Spleen (tissue), 11 donors: ENCODE measurements at regions not wholly inside any gene's neighbourhood (a gene's known extent, or its start where the extent isn't known, plus 50 kb on each side); places are given as distances from the start of the nearest gene placed in this dataset.
"Not testable (repeated sequence)": the region's sequence is repeated elsewhere in the genome, so short reads cannot be mapped to it uniquely, and the experiment has no call there.

ENCODE experiments used
- DNase-seq: peaks from one replicate; pipeline ENCODE4 v3.0.0-alpha.2; 2020
- H3K27ac ChIP-seq, 8 donors: fragments of 200-600 bp; sonication (generic) in 7 of 8; 1 replicate in 4 of 8; 2 replicates in 4 of 8; pipeline versions ENCODE4 v1.5.0 to v1.8.0; 2016 to 2021; ENCODE audit warnings: inconsistent platforms in 4 of 8, mild to moderate bottlenecking in 4 of 8, moderate library complexity in 1 of 8
- H3K27me3 ChIP-seq, 7 donors: fragments of 200-600 bp; sonication (generic) in 6 of 7; replicated peaks in 1 of 7; 1 replicate in 4 of 7; 2 replicates in 3 of 7; pipeline versions ENCODE4 v1.5.0 to v1.8.0; 2016 to 2021; ENCODE audit warnings: inconsistent platforms in 3 of 7, mild to moderate bottlenecking in 1 of 7
- H3K36me3 ChIP-seq, 6 donors: fragments of 200-600 bp; sonication (generic) in 5 of 6; 1 replicate in 4 of 6; 2 replicates in 2 of 6; pipeline versions ENCODE4 v1.5.0 to v1.8.0; 2016 to 2021; ENCODE audit warnings: inconsistent platforms in 2 of 6
- H3K4me1 ChIP-seq, 6 donors: fragments of 200-600 bp; sonication (generic) in 5 of 6; 1 replicate in 3 of 6; 2 replicates in 3 of 6; pipeline versions ENCODE4 v1.5.0 to v1.8.0; 2016 to 2021; ENCODE audit warnings: inconsistent platforms in 3 of 6
- H3K4me3 ChIP-seq, 8 donors: fragments of 200-600 bp; sonication (generic) in 7 of 8; 1 replicate in 4 of 8; 2 replicates in 4 of 8; pipeline versions ENCODE4 v1.5.0 to v1.8.0; 2016 to 2021; ENCODE audit warnings: inconsistent platforms in 4 of 8, mild to moderate bottlenecking in 4 of 8, moderate library complexity in 2 of 8
- H3K9me3 ChIP-seq, 8 donors: fragments of 200-600 bp; sonication (generic) in 7 of 8; 1 replicate in 4 of 8; 2 replicates in 4 of 8; pipeline versions ENCODE4 v1.5.0 to v1.8.0; 2016 to 2021; ENCODE audit warnings: inconsistent platforms in 4 of 8
- POLR2A ChIP-seq, 3 donors: fragments of 450-650 bp; IDR thresholded peaks; one replicate each; pipeline ENCODE4 v1.5.1; 2017; ENCODE audit warnings: antibody characterized with exemption in 3 of 3, mild to moderate bottlenecking in 1 of 3
- POLR2AphosphoS5 ChIP-seq, 3 donors: sonication (generic); formaldehyde crosslinking; IDR thresholded peaks; one replicate each; pipeline ENCODE4 v1.5.1; 2017; ENCODE audit warnings: antibody characterized with exemption in 3 of 3
- WGBS, 5 donors: extraction: QIAGEN DNeasy Blood & Tissue Kit in 3 of 5; methylation state at CpG; one replicate each; pipeline versions ENCODE4 v1.1.5 to v1.1.7; 2013 to 2018; 5-methylcytosine and 5-hydroxymethylcytosine counted together
- intact Hi-C: fragments of 100-400 bp; cut with DNase I; formaldehyde crosslinking; loops from one replicate; pipeline ENCODE4 v1.15.0; 2023; ENCODE audit warnings: low total_unique reads
- TF ChIP-seq, protein P1 (sequence below), 11 experiments: fragments of 200-600 bp in 7 of 11; fragments of 450-650 bp in 4 of 11; sonication (generic) in 4 of 11; IDR thresholded peaks in 8 of 11; conservative IDR thresholded peaks in 3 of 11; 1 replicate in 7 of 11; 2 replicates in 4 of 11; pipeline versions ENCODE4 v1.4.0 to v1.8.0; 2016 to 2021; ENCODE audit warnings: antibody characterized with exemption in 11 of 11, inconsistent platforms in 4 of 11, mild to moderate bottlenecking in 1 of 11
- donor health status: healthy with polysubstance abuse.
- donor health status: DM: no; HTN: no; CAD: no; lungs with moderate emphysema.
- donor health status: DM: no; HTN: no; CAD: no.
- donor health status: Bipolar disorder and iron deficiency.
- donor health status: healthy.
- donor health status: DM: no; HTN: no; CAD: no.
- donor health status: DM: yes; HTN: yes; CAD: no.

GRCh38 chr17:16877099-16877498 is 94.8 kb downstream of the TNFRSF13B start:
- peaks cover 0 to 7% (median 0%) of the 10 kb centered on the region in 8 donors for H3K9me3 ChIP-seq
- no peaks in the 10 kb centered on the region for H3K4me1 ChIP-seq
- H3K36me3 ChIP-seq = no peaks in the 10 kb centered on the region
- intact Hi-C loops = no loop called here
- WGBS, 5 donors = 57 to 87% (median 67%) methylated on average over 1 of the region's 1 CpG
- no peak overlapping the region for H3K4me3 ChIP-seq
- H3K27me3 ChIP-seq = peaks cover 0 to 25% (median 0%) of the 10 kb centered on the region in 7 donors
- H3K27ac ChIP-seq = no peak overlapping the region
- DNase-seq = peak; percentile 3
- TF ChIP-seq POLR2AphosphoS5 (IDR thresholded peaks at IDR 0.05) (no peak), POLR2A (IDR thresholded peaks at IDR 0.05) (no peak)
- TF ChIP-seq, protein P1, sequence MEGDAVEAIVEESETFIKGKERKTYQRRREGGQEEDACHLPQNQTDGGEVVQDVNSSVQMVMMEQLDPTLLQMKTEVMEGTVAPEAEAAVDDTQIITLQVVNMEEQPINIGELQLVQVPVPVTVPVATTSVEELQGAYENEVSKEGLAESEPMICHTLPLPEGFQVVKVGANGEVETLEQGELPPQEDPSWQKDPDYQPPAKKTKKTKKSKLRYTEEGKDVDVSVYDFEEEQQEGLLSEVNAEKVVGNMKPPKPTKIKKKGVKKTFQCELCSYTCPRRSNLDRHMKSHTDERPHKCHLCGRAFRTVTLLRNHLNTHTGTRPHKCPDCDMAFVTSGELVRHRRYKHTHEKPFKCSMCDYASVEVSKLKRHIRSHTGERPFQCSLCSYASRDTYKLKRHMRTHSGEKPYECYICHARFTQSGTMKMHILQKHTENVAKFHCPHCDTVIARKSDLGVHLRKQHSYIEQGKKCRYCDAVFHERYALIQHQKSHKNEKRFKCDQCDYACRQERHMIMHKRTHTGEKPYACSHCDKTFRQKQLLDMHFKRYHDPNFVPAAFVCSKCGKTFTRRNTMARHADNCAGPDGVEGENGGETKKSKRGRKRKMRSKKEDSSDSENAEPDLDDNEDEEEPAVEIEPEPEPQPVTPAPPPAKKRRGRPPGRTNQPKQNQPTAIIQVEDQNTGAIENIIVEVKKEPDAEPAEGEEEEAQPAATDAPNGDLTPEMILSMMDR (IDR thresholded peaks at IDR 0.05 in 8 of 11, conservative IDR thresholded peaks at IDR 0.05 in 3 of 11) = no peak

DNA sequence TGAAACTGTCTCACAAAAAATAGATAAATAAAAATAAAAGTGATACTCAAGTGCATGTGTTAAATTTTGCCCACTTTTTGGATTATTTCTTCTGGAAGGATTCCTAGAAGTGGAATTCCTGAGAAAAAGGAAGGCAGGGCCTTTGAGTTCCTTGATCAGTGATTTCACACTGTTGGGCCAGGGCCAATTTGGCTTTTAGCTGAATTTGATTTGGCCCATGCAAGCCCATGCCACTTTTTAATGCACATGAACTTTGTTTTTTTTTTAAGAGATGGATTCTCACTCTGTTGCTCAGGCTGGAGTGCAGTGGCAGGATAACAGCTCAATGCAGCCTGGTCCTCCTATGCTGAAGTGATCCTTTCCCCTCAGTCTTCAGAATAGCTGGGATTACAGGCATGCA is 96.3 kb downstream of the TNFRSF13B start:
- peaks cover 0 to 7% (median 0%) of the 10 kb centered on the region in 8 donors for H3K9me3 ChIP-seq
- H3K4me3 ChIP-seq = no peak overlapping the region
- peaks cover 0 to 17% (median 0%) of the 10 kb centered on the region in 7 donors for H3K27me3 ChIP-seq
- no peak overlapping the region for H3K27ac ChIP-seq
- no peaks in the 10 kb centered on the region for H3K4me1 ChIP-seq
- DNase-seq = no peak
- no peaks in the 10 kb centered on the region for H3K36me3 ChIP-seq
- TF ChIP-seq, protein P1 (IDR thresholded peaks at IDR 0.05 in 8 of 11, conservative IDR thresholded peaks at IDR 0.05 in 3 of 11) = no peak
- TF ChIP-seq POLR2A (IDR thresholded peaks at IDR 0.05) (no peak), POLR2AphosphoS5 (IDR thresholded peaks at IDR 0.05) (no peak)
- intact Hi-C loops = no loop called here

DNA sequence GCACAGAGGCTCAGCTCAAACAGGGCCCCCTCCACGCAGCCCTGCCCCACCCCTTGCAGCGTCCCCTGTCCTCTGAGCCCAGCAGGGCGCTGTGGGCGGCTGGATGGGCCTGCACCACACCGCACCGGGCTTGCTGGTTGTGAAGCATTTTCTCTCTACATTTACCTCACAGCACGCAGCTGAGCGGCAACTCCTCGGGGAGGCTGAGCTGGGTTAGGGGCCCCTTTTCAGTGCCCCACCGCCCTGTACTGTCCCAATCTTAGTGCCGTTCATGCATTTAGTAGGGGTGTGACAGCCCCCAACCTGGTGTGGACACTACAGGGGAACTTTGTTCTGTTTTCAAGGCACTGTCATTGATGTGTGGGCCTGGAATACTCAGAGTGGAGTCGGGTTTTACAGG is 97.7 kb downstream of the TNFRSF13B start:
- H3K27me3 ChIP-seq, H3K27ac ChIP-seq, H3K4me1 ChIP-seq, H3K36me3 ChIP-seq, H3K4me3 ChIP-seq, intact Hi-C loops, H3K9me3 ChIP-seq: not testable (repeated sequence)
- WGBS, 5 donors = 75 to 95% (median 85%) methylated on average over 10 to 12 of the region's 12 CpGs
- DNase-seq = peak; percentile 24

DNA sequence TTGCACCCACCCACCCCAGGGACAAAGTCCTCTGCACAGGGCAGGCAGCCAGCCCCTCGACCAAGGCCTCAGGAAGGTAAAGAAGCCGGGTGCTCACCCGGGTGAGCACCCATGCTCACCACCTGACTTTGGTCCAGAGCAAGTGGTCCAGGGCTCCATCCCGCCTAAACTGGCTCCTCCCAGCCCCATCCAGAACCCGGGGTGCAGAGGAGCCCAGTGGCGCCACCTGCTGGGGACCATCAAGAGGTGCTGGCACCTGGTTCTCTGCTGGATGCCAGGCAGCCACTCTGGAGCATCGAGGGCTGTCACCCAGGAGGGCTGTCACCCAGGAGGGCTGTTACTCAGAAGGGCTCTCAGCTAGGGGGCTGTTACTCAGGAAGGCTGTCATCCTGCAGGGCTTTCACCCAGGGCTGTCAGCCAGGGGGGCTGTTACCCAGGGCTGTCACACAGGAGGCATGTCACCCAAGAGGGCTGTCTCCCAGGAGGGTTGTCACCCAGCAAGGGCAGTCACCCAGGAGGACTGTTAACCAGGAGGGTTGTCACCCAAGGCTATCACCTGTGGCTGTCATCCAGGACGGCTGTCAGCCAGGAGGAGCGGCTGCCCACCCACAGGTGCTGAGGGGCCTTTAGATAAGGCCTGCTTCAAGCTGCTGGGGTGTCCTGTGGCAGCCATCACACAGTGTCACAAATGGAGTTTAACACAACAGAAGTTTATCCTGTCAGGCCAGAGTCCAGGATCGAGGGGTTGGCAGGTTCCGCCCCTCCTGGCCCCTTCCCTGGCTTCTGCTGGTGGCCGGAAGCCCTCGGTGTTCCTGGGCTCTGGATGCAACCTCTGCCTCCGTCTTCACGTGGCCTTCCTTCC is 98.5 kb downstream of the TNFRSF13B start:
- WGBS, 5 donors = 44 to 51% (median 50%) methylated on average over 12 to 15 of the region's 15 CpGs
- peak; percentile 78 for DNase-seq
- Histone ChIP-seq H3K36me3 (no peaks in the 10 kb centered on the region), H3K9me3 (peaks cover 0 to 7% (median 0%) of the 10 kb centered on the region in 8 donors), H3K27me3 (peaks cover 0 to 9% (median 0%) of the 10 kb centered on the region in 7 donors), H3K27ac (no peak overlapping the region), H3K4me3 (no peak overlapping the region), H3K4me1 (no peaks in the 10 kb centered on the region)
- TF ChIP-seq, protein P1 (IDR thresholded peaks at IDR 0.05 in 8 of 11, conservative IDR thresholded peaks at IDR 0.05 in 3 of 11) = peak in 8 of 11 experiments; percentile 21 to 61 (median 47)
- TF ChIP-seq POLR2AphosphoS5 (IDR thresholded peaks at IDR 0.05) (no peak), POLR2A (IDR thresholded peaks at IDR 0.05) (no peak)
- intact Hi-C loops = no loop called here
